NB4 (cell line): ENCODE measurements at regions not wholly inside any gene's neighbourhood (a gene's known extent, or its start where the extent isn't known, plus 50 kb on each side); places are given as distances from the start of the nearest gene placed in this dataset.

ENCODE experiments used
- CTCF ChIP-seq: IDR thresholded peaks from one replicate; pipeline ENCODE4 v1.5.1; 2012; ENCODE audit warnings: low read depth, low read length
- POLR2A ChIP-seq: IDR thresholded peaks from 2 replicates; pipeline ENCODE4 v1.6.1; 2011; ENCODE audit warnings: mild to moderate bottlenecking; ENCODE audit not compliant: insufficient read length; ENCODE audit errors: extremely low read depth

GRCh38 chr5:97842687-97843086 lies 659.6 kb upstream of the RIOK2 start:
- TF ChIP-seq CTCF = no peak
- TF ChIP-seq POLR2A = no peak
